ENCODE measurements at regions not wholly inside any gene's neighbourhood (a gene's known extent, or its start where the extent isn't known, plus 50 kb on each side); places are given as distances from the start of the nearest gene placed in this dataset.
"Not testable (repeated sequence)": the region's sequence is repeated elsewhere in the genome, so short reads cannot be mapped to it uniquely, and the experiment has no call there.

DNA sequence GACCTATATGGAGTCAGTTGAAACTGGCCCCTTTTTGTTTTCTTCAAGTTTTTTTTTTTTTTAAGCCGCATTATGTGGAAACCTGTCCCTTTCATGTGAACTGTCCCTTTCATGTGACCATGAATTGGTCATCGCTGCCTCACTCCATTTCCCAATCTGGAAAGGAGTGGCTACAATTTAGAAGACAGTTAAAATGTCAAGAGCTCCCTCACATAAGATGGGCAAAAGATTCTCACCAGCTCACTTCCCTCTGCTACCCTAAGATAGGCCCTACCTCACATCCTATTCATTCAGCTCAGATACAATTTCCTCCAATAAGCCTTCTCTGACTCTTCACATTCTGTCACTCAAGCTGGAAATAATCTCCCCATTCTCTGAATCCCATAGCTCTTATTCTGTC is 111.3 kb upstream of the BCL6 start:
- H3K4me1 Mint-ChIP-seq, result peaks cover 12% of the 10 kb centered on the region
- H3K9me3 Mint-ChIP-seq, result no peaks in the 10 kb centered on the region
- no peaks in the 10 kb centered on the region for H3K36me3 Mint-ChIP-seq
- H3K4me3 Mint-ChIP-seq, result no peak overlapping the region
- no peak for DNase-seq (ENCODE audit: low spot score in 2 of 2)
- no peak for ATAC-seq
- H3K27ac Mint-ChIP-seq, result no peak overlapping the region

DNA sequence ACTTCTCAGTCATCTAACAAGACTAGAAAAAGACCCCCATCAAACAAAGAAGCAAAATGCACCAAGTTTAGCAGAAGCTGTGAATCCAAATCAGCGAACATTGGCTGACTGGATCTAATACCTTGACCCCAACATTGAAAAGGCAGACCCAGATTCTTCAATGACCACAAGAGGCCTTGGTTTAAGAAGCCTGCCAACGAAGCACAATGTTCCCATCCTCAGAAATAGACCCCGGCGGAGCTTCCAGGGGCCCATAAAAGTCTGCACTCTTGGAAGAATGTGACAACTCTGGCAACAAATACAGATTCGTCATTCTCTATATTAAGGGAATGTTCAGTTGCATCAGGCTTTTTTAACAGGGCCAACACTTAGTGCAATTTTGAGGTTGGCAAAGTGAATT is 112.8 kb upstream of the BCL6 start:
- ATAC-seq, result no peak
- Mint-ChIP-seq H3K27ac (no peak overlapping the region), H3K36me3 (no peaks in the 10 kb centered on the region), H3K9me3 (no peaks in the 10 kb centered on the region), H3K4me1 (peaks cover 8% of the 10 kb centered on the region), H3K4me3 (no peak overlapping the region)
- no peak for DNase-seq (ENCODE audit: low spot score in 2 of 2)

- Mint-ChIP-seq H3K9me3 (no peaks in the 10 kb centered on the region), H3K36me3 (no peaks in the 10 kb centered on the region), H3K4me1 (peaks cover 2% of the 10 kb centered on the region), H3K27ac (no peak overlapping the region), H3K4me3 (no peak overlapping the region)
- ATAC-seq (no peak), DNase-seq (ENCODE audit: low spot score in 2 of 2) (no peak)
Observed at GRCh38 chr3:187858711-187859110, 113.4 kb upstream of the BCL6 start.

DNA sequence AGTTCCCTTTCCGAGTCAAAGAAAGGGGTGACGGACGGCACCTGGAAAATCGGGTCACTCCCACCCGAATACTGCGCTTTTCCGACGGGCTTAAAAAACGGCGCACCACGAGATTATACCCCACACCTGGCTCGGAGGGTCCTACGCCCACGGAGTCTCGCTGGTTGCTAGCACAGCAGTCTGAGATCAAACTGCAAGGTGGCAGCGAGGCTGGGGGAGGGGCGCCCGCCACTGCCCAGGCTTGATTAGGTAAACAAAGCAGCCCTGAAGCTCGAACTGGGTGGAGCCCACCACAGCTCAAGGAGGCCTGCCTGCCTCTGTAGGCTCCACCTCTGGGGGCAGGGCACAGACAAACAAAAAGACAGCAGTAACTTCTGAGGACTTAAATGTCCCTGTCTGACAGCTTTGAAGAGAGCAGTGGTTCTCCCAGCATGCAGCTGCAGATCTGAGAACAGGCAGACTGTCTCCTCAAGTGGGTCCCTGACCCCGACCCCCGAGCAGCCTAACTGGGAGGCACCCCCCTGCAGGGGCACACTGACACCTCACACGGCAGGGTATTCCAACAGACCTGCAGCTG is 117.5 kb upstream of the BCL6 start:
- H3K4me1 Mint-ChIP-seq; DNase-seq (ENCODE audit: low spot score in 2 of 2); H3K36me3 Mint-ChIP-seq; H3K9me3 Mint-ChIP-seq; ATAC-seq: not testable (repeated sequence)
- Mint-ChIP-seq H3K27ac (peak overlapping the region; percentile 54), H3K4me3 (peak overlapping the region; percentile 34)

DNA sequence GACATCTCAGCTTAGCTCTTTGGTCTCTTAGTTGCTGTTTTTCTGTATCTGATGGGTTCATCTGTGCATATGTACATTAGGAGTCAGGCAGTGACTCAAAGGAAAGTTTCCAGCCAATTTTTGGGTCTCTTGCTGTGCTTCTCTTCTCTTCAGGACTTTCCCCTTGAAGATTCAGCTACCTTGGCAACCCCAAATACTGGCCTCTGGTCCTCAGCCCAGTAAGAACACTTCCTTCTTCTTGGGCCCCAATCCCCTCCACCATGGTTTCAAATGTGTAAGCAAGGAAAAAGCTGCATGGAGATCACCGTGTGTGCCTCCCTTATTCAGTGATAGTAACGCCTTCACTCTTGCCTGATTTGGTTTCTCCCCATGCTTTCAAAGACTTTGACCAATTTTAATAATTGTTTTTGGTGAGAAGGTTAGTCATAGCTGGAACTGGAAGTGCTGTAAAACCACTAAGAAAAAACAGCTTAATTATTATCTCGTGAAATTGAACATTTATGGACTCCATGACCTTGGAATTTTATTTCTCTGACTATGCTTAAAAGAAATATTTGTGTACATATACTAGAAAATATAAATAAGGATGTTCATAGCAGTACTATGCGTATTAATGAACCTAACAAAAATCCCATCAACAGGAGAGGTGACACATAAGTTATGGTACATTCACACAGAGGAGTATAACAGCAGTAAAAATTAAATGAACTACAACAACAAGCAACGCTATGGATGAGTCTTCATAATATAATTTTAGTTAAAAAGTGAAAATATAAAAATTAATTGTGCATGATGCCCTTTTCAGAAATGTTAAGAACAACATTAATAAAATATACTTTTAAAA is 125.3 kb upstream of the BCL6 start:
- Mint-ChIP-seq H3K36me3 (no peaks in the 10 kb centered on the region), H3K9me3 (no peaks in the 10 kb centered on the region), H3K4me1 (peaks cover 7% of the 10 kb centered on the region), H3K4me3 (no peak overlapping the region), H3K27ac (no peak overlapping the region)
- peak; percentile 85 for ATAC-seq
- DNase-seq (ENCODE audit: low spot score in 2 of 2), result no peak

GRCh38 chr3:187871204-187871591 is 125.9 kb upstream of the BCL6 start:
- H3K4me1 Mint-ChIP-seq, result peaks cover 7% of the 10 kb centered on the region
- no peaks in the 10 kb centered on the region for H3K9me3 Mint-ChIP-seq
- no peak overlapping the region for H3K27ac Mint-ChIP-seq
- no peak for DNase-seq (ENCODE audit: low spot score in 2 of 2)
- H3K36me3 Mint-ChIP-seq, result no peaks in the 10 kb centered on the region
- no peak overlapping the region for H3K4me3 Mint-ChIP-seq
- no peak for ATAC-seq

DNA sequence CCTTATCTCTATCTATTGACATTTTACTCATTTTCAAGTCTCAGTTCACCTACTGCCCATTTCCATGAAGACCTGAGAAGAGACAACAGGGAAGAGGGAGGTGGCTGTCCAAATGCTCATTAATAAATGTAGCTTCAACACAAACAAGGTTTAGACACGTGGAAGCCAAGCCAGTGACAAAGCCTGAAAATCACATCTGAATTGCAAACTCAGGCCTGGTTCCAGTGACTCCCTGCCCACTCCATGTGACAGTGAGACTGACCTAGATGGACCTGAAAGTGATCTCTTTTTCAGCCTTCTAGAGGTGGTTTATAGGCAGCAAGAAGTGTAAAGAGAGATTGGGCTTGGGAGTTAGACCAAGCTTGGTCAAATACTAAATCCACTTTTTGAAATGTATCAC is 126.6 kb upstream of the BCL6 start:
- ATAC-seq (no peak), DNase-seq (ENCODE audit: low spot score in 2 of 2) (no peak)
- Mint-ChIP-seq H3K4me1 (peaks cover 7% of the 10 kb centered on the region), H3K4me3 (no peak overlapping the region), H3K27ac (no peak overlapping the region), H3K36me3 (no peaks in the 10 kb centered on the region), H3K9me3 (no peaks in the 10 kb centered on the region)

- ATAC-seq (no peak), DNase-seq (ENCODE audit: low spot score in 2 of 2) (no peak)
- Mint-ChIP-seq H3K36me3 (no peaks in the 10 kb centered on the region), H3K4me1 (peaks cover 7% of the 10 kb centered on the region), H3K4me3 (no peak overlapping the region), H3K27ac (no peak overlapping the region), H3K9me3 (no peaks in the 10 kb centered on the region)
Observed at GRCh38 chr3:187873843-187874242, 128.6 kb upstream of the BCL6 start.

DNA sequence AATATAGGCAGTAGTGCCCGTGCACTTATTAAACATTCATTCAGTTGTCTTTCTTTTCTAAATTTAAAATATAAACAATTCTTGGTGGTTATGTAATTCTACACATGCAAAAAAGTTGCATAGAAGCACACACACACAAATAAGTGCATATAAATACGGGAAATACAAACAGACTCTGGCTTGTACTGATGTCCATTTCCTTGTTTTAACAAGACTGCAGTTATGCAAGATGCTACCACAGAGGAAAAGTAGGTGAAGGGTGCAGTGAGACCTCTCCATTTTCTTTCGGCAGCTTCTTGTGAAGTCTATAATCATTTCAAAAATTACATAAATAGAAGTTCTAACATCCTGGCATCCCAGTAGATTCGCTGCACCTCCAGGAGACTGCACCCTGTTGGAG is 130.6 kb upstream of the BCL6 start:
- no peak overlapping the region for H3K4me3 Mint-ChIP-seq
- H3K4me1 Mint-ChIP-seq, result no peaks in the 10 kb centered on the region
- no peaks in the 10 kb centered on the region for H3K9me3 Mint-ChIP-seq
- ATAC-seq (no peak), DNase-seq (ENCODE audit: low spot score in 2 of 2) (no peak)
- H3K36me3 Mint-ChIP-seq, result no peaks in the 10 kb centered on the region
- no peak overlapping the region for H3K27ac Mint-ChIP-seq

DNA sequence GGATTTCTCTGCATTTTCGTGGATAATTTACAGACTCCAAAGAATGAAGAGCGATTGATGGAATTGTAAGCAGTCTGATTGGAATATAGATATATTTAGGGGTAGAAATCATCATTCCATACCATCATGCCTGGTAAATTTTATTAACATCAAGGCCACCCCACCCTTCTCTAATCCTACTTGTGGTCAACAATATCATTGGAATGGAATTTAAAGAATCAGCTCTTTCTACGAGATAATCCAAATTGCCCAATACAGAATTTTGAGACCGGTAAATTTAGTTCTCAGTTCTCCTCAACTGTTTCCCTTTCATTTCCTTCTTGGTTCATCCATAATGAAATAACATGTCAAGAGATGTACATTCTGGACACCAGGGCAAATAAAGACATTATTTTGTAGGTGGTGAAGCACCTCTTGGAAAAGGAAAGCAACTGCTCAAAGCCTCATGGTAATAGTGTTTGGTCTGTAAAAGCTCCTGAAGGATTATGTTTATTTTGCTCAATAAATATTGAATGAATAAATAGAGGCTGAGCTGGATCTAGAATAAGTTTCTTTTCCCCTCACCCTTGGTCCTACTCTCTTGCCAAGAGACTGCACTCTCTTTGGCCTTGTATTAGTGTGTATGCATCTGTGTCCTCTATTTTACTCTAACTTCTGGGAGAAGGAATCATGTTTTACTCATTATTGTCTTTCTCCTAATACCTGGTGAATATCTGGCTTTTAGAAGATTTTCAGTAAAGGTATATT is 133.7 kb upstream of the BCL6 start:
- no peak overlapping the region for H3K4me3 Mint-ChIP-seq
- DNase-seq (ENCODE audit: low spot score in 2 of 2) (no peak), ATAC-seq (no peak)
- no peak overlapping the region for H3K27ac Mint-ChIP-seq
- no peaks in the 10 kb centered on the region for H3K36me3 Mint-ChIP-seq
- H3K4me1 Mint-ChIP-seq, result no peaks in the 10 kb centered on the region
- no peaks in the 10 kb centered on the region for H3K9me3 Mint-ChIP-seq

DNA sequence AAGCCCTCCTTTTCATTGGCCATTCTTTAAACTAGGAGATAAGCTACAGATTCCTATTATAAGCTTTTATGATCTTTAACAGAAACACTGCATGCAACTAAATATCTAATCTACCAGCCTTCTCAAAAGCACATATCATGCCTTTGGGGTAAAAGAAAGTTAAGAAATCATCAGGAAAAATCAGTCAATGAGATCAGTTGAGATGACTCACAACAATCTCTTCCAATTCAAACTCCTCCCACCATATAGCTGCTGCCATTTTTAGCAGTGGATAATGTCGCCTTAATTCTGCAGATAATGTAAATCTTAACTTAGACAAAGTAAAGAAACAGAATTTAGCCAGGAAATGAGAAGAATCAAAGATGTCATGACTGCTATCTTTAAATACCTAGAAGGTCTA is 135.2 kb upstream of the BCL6 start:
- Mint-ChIP-seq H3K9me3 (no peaks in the 10 kb centered on the region), H3K4me3 (no peak overlapping the region), H3K4me1 (no peaks in the 10 kb centered on the region), H3K36me3 (no peaks in the 10 kb centered on the region), H3K27ac (no peak overlapping the region)
- DNase-seq (ENCODE audit: low spot score in 2 of 2) (no peak), ATAC-seq (no peak)

- Mint-ChIP-seq H3K36me3 (no peaks in the 10 kb centered on the region), H3K27ac (no peak overlapping the region), H3K4me1 (no peaks in the 10 kb centered on the region), H3K4me3 (no peak overlapping the region), H3K9me3 (no peaks in the 10 kb centered on the region)
- ATAC-seq (no peak), DNase-seq (ENCODE audit: low spot score in 2 of 2) (no peak)
Observed at GRCh38 chr3:187880851-187881250, 135.6 kb upstream of the BCL6 start.

GRCh38 chr3:187888701-187889100 is 143.4 kb upstream of the BCL6 start:
- Mint-ChIP-seq H3K27ac (no peak overlapping the region), H3K36me3 (no peaks in the 10 kb centered on the region), H3K9me3 (no peaks in the 10 kb centered on the region), H3K4me3 (no peak overlapping the region), H3K4me1 (peaks cover 9% of the 10 kb centered on the region)
- ATAC-seq, result no peak
- DNase-seq (ENCODE audit: low spot score in 2 of 2), result no peak

DNA sequence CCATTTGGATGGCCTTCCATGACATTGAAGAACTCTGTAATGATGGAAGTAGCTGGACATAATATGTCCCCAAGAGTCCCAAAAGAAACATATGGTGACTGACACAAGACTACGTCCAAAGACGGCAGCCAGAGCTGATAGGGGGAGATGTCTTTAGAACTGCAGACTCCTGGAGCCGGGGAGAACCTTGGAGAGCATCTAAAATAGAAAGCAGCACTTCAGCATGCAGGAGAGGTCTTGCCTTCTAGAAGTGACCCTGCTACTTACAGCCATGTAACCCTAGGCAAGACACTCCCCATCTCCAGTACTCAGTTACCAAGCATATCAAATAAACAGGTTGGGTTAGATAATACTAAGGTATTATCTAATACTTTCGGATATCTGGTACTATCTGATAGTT is 143.8 kb upstream of the BCL6 start:
- H3K4me1 Mint-ChIP-seq, result peaks cover 9% of the 10 kb centered on the region
- no peak overlapping the region for H3K4me3 Mint-ChIP-seq

GRCh38 chr3:187889601-187890404 is 144.5 kb upstream of the BCL6 start:
- Mint-ChIP-seq H3K4me3 (peak overlapping the region; percentile 34), H3K27ac (peak overlapping the region; percentile 65), H3K4me1 (peaks cover 9% of the 10 kb centered on the region), H3K9me3 (no peaks in the 10 kb centered on the region), H3K36me3 (no peaks in the 10 kb centered on the region)
- DNase-seq (ENCODE audit: low spot score in 2 of 2) (no peak), ATAC-seq (no peak)

More for the DNA sequence above, 143.8 kb upstream of the BCL6 start:
- no peak for DNase-seq (ENCODE audit: low spot score in 2 of 2)
- Mint-ChIP-seq H3K36me3 (no peaks in the 10 kb centered on the region), H3K9me3 (no peaks in the 10 kb centered on the region), H3K27ac (no peak overlapping the region)
- no peak for ATAC-seq
